GM21390 (cell line): ENCODE measurements at regions not wholly inside any gene's neighbourhood (a gene's known extent, or its start where the extent isn't known, plus 50 kb on each side); places are given as distances from the start of the nearest gene placed in this dataset.
"Not testable (repeated sequence)": the region's sequence is repeated elsewhere in the genome, so short reads cannot be mapped to it uniquely, and the experiment has no call there.

Experiments
- ATAC-seq: cut with Tn5 transposase; IDR thresholded peaks from one replicate; pipeline ENCODE4 v1.9.1; 2021; ENCODE audit not compliant: unreplicated experiment

DNA sequence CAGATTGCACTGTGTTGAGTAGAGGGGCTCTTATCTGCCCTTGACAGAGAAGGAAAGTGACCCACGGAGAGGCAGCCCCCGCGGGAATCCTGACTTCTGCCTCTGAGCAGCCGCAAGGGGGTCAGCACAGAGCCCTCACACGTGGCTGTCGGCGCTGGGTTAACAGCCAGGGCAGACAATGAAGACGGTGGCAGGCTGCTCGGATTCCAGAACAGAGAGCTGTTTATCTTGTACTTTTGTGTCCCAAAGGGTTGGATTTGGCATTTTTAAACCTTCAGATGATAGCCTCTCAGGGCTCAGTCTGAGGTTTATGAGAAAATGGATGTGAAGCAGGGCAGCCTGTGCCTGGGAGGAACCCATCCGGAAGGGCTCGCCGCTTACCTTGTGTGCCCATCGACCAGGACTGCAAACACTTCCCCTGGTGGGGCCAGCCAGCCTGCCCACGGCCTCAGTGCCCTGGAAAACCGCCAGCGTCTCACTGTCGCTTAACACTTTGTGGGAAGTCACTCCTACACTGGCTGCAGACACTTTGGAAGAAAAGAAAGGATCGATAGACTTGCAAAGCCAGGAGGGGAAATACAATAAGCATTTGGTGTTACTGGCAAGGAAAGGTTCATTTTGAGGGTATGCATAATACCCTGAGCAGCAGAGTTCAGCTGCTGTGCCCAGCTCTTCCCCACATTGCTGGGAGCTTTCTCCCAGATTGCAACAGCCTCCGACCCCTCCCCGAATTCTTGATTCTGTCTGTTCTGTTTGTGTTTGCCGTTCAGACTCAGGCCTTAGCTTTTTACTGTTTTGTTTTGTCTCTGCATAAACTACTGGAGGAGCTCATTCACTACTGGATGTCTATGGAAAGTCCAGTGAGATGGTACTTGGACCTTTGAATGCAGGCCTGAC, 325.3 kb upstream of the MYT1L start:
- no peak for ATAC-seq

DNA sequence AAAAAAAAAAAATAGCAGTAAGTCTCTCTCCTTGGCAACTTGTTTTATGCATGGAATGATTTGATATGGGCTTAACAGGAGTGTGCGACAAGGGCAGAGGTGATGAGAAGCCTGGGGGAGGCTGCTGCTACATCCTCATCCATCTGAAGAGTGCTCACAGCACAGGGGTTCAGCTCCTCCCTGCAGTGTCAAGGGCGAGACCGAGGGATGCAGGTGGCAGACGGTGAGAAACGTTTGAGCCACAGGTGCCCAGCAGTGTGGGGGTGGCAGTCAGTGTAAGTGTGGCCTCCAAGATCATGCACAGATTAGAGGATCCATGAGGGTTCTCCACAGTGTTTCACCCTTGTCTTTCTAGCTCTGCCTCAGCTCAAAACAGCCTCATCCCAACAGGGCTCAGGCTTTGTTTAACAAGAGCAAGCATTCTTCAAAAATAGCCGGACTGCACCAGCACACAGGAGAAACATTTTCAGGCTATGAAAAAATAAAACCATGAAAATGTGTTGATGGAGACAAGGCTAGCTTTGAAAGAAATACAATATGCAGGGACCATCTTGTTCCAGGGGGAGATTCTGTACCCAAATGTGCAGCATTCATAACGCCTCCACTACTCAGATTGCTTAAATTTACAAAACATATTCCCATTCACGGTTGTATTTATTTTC, 324.5 kb upstream of the MYT1L start:
- ATAC-seq: no peak

- ATAC-seq: no peak
Measured at GRCh38 chr2:2653231-2653630, 322.2 kb upstream of the MYT1L start.

DNA sequence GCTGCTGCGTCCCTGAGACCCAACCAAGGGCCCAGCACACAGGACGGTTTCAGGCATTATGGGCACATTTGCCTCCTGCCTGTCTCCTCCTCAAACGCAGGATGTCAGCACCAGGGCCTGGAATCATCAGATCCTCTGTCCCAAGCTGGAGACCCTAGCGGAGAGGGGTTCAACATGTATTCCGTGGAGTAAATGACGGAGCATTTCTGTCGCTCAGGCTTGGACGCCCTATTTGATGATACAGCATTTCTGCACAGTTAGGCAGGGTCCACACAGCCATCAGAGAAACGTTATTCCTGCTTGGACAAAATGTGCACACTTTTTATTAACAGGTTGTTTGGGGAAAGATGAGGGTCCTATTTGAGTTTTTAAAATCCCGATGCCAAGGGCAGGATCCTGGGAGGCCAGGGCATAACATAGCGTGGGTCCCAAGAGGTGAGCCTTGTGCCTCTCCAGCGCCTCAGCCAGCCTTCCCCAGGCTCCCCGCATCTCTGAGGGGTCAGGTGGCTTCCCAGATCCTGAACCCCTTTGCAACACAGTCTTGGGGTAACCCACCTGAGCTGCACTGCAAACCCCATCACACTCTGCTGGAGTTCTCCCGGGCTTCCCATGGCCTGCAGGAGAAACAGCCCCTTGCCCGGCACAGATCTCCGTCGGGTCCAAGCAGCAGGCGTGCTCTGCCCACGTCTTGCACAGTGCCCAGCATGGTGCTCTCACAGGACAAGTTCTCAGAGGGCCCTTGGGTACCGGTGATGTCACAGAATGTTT, 319.7 kb upstream of the MYT1L start:
- ATAC-seq: no peak

DNA sequence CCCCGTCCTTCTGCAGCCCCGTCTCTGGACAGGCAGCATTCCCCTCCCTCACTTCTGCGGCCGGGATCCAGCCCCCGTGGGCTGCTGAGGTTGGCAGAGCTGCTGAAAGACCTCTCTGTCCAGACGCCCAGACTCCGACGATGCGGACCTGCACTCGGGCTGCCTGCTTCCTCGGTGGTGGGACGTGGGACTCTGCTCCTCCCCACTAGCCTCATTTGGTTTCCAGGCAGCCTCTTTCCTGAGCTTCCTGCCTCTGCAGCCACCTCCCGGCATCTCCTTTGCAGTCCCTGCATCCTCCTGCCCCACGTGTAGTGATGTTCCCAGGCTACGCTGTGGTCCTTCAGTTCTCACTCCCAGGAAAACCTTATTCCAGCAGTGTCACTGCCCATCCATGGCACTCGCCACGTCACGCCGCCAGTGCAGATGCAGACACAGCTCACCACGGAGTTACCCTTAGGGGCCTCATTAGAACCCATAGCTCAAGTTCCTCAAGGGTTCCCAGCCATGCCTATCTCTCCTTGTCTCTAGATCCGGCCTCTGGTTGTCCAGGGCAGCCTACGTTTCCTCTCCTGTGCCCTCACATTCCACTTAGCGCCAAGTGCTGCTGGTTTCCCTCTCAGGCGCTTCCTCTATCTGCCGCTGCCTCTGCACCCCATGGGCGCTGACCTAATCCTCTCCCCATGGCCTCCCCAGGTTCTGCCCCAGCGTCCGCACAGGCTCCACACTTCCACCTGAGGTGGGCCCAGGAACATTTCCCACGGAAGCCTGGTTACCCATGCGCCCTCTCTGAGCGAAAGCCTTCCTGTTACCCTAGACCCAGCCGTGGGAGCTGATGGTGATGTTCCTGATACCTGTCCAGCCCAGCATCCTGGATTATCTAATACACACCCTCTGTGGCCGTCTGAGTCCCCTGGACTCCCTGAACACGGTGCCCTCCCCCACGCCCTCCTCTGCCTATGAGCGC, 318.3 kb upstream of the MYT1L start:
- ATAC-seq: no peak

GRCh38 chr2:2648094-2648493, 317.0 kb upstream of the MYT1L start:
- ATAC-seq: no peak

- ATAC-seq: no peak
Measured at GRCh38 chr2:2647141-2647541, 316.1 kb upstream of the MYT1L start.

DNA sequence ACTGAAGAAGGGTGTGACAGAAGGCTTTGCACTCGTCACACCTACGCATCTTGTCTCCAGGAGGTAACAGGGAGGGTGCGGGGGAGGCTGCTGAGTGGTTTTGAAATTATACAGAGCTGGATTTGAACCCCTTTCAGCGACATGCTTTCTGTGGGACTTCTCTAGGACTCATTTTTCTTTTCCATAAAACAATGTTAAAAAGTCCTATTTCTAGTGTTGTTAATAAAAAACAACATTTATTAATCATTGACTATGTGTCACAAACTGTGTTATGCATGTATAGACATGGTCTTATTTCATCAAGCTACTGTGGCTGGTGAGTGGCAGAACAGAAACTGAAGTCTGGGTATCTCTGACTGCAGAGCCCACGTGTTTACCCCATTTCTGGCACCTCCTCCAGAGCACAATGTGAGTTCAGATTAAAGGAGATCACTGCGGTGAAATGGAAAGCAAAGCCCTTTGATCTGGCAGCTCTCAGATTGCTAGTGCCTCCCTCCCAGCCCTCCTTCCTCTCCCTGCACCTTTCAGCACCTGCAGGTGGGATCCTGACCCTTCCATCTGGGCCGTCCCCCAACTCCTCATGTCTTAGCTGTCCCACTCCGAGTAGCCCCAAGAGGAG, 315.5 kb upstream of the MYT1L start:
- no peak for ATAC-seq

DNA sequence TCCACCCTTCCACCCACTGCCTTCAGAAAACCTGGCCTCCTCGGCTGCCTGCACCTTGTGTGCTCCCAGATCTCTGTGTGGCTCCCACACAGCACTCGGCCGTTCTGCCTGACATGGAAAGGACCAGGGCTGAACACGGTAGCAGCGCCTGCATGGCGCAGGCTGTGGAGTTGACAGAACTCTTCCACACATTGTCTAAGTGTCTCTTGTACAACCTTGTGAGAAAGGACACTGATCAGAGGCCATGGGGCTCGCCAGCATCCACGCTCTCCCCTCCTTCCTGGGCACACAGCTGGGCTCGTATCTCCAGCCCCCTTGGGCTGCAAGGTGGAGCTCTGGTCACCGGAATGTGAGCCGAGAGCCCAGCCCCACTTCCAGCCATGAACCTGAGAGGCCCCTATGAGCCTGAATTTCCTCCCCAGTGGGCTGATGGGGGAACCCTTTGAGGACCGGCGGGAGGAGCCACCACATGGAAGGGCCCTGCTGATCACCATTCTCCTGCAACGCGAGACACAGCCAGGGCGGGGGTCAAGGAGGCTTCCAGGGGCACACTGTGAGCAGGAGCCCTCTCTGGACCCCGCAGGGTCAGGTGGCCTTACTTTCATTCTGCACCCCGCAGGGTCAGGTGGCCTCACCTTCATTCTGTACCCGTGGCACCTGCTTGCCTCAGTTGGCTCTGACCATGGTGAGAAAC, 314.2 kb upstream of the MYT1L start:
- ATAC-seq: no peak

DNA sequence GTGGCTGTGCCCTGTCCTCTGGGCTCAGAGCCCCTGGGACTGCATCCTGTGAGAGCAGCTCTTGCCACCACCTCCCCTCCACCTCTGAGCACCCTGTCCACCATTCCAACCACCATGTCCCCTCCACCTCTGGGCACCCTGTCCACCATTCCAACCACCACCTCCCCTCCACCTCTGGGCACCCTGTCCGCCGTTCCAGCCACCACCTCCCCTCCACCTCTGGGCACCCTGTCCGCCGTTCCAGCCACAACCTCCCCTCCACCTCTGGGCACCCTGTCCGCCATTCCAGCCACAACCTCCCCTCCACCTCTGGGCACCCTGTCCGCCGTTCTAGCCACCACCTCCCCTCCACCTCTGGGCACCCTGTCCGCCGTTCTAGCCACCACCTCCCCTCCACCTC, 313.7 kb upstream of the MYT1L start:
- ATAC-seq: not testable (repeated sequence)

- ATAC-seq: no peak
Measured at GRCh38 chr2:2644040-2644439, 313.0 kb upstream of the MYT1L start.

- ATAC-seq: no peak
Measured at GRCh38 chr2:2642906-2643890, 312.1 kb upstream of the MYT1L start.

DNA sequence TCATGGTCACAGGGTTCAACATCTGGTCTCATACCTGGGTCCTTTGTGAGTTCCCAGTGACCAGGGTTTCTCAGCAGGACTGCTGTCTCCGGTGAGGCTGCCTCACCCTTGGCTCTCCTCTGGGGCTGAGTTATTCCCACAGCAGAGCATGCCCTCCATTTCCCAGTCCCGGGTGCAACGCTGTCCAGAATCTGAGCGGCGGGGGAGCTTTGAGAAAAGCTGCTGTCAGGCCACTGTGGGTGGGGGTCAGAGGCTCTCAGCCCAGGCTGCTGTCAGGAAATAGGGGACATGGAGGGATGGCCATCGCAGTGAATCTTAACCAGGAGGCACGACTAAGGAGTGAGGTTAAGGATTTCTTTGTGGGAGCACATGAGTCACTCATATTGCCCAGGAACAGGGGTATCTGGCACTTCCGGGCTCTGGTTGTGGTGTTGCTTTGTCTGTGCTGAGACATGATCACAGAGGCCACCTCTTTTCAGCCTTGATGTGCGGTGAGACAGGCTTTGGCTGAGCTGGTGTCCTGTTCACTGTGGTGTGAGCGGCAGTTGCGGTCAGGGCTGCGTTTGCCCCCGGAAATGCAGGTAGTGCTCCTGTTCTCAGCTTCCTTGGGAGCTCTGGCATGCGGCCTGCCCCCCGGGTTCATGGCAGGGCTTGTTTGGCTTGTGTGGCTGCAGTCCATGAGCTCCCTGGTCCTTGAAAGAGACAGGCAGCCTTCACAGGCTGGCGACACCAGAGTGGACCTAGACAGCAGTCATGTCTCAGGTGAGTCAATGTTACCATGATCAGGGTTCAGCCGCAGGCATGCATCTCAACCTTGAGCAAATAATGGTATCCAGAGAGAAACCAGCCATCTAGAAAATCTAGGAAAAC, 310.7 kb upstream of the MYT1L start:
- ATAC-seq: no peak

GRCh38 chr2:2640818-2641217, 309.7 kb upstream of the MYT1L start:
- ATAC-seq: no peak

DNA sequence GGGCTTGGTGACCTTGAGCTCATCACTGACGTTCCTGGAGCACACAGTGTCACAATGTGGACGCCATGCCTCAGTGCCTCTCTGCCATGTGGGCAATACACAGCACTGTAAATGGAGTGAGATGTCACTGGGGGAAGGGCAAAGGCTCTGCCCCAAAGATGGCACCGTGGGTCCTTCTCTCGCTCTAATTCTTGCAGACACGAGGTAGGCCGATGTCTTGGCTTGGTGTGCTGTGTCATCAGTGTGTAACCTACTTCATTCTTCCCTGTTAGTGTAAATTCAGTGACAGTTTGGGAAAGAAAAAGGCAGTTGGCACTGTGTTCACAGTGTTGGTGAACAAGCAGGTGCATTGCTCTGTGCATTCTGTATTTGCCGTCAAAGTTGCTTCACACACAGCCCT, 309.3 kb upstream of the MYT1L start:
- no peak for ATAC-seq

GRCh38 chr2:2639251-2640139, 308.4 kb upstream of the MYT1L start:
- no peak for ATAC-seq
